CD4-positive, alpha-beta T cell treated with Interleukin-6 for 4 hours (primary cell): ENCODE measurements at regions not wholly inside any gene's neighbourhood (a gene's known extent, or its start where the extent isn't known, plus 50 kb on each side); places are given as distances from the start of the nearest gene placed in this dataset.
"Not testable (repeated sequence)": the region's sequence is repeated elsewhere in the genome, so short reads cannot be mapped to it uniquely, and the experiment has no call there.

Experiments used
- DNase-seq: peaks from one replicate; pipeline ENCODE4 v3.0.0-alpha.2; 2020; ENCODE audit warnings: mixed read lengths

- DNase-seq = no peak
Observed at GRCh38 chr3:98705212-98705611, 57.9 kb upstream of the ST3GAL6 start.

DNA sequence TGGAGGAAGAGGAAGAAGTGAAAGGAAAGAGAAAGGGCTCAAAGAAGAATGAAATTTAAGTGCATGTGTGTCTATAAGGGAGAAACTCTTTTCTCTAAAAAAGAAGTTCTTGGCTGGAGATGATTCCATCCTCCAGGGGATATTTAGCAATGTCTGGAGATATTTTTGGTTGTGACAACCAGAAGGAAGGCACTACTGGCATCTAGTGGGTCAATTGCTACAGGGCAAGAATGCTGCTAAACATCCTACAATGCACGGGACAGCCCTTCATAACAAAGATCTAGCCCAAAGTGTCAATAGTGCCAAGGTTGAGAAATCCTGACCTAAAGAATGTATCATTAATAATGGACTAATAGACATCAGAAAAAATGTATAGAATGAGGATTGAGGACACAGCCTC, 57.4 kb upstream of the ST3GAL6 start:
- DNase-seq = no peak

DNA sequence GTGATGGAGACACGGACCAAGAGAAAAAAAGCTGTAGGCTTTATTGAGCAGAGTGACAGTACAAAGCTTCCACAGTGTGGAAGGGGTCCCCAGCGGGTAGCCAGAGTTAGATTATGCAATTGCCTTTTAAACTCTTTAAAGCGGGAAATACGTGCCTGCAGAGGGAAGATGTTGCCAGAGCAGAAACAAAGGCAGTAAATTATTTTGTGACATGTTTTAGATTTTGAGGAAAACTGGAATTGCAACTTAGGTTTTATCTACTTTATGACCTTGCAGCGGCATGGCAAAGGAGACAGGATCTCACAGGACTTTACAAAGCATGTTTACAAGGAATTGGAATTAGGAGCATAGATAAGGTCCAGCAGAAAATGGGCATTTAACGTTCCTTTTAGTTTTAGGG, 54.5 kb upstream of the ST3GAL6 start:
- DNase-seq = not testable (repeated sequence)

DNA sequence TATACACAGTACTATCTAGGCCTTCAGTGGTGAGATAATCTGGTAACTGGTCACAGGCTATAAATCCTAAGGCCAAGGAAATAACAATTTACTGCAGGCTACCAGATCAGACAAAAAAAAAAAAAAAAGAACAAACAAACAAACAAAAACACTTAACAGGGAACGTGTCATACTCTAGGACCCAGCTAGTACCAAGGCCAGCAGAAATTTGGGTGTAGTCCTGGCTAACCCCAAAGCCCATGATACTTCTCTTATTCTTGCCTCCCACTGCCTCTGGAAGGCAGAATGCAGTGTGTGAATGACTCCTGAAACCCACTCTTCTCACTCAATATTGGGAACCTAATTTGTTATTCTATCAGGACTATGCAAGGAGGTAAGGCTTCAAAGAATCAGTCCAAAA, 53.7 kb upstream of the ST3GAL6 start:
- DNase-seq = no peak

DNA sequence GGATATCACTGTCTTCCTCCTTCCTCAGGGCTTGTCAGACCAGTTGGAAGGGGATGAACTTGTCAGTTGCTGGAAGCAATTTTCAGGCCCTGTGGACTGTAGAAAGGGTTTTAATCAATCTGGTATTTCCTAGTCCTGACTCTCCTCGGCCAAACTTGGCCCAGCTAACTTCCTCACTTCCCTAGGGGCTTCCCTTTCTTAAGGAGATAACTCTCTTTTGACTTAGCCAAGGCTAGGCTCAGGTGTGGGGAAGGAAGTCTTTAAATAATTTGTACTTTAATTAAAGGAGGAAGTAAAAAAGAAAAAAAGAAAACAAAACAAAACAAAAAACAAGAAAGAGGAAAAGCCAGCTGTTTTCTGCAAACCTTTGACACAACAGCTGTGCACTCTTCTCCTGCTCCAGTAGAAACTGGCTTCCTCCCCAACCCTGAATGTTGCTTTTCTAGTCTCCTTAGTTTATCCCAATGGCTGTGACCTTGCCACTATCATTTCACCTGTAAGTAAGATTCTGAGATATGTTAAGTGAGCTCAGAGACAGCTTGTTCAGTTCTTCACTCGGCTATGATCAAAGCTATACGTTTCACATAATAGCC, 53.0 kb upstream of the ST3GAL6 start:
- DNase-seq = no peak

DNA sequence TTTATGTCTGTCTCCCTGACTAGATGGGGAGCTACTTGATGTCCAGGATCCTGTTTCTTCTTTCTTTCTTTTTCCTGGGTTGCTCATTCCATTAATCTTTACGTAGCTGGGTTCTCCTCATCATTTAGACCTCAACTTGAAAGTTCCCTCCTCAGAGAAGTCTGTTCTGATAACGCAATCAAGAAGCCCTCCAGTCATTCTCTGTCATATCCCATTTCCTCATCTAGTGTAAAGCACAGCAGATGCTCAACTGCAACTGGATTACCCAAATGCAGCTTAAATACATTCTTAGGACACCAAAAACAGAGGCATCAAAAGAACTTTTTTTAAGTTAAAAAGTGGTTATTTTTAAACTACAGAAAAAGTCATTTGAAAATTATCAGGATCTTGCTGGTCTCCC, 51.7 kb upstream of the ST3GAL6 start:
- no peak for DNase-seq

- DNase-seq = no peak
Observed at GRCh38 chr3:98712726-98713125, 50.4 kb upstream of the ST3GAL6 start.

DNA sequence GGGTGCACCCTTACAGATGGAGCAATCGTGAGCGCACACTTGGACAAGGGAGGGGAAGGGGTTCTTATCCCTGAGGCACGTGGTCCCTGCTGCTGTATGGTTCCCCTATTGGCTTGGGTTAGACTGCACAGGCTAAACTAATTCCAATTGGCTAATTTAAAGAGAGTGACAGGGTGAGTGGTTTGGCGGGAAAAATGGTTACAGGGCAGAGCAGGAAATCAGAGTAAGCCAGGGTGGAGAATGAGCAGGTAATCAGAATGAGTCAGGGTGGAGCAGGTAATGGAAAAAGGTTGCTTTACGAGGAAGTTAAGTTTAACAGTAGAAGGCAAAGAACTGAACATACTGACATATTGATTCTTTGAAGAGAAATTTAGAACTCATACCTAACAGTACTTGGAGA, 49.8 kb upstream of the ST3GAL6 start:
- not testable (repeated sequence) for DNase-seq
